H9 (cell line): ENCODE measurements at regions not wholly inside any gene's neighbourhood (a gene's known extent, or its start where the extent isn't known, plus 50 kb on each side); places are given as distances from the start of the nearest gene placed in this dataset.

ENCODE experiments used
- DNase-seq: peaks from one replicate; pipeline ENCODE4 v3.0.0-alpha.2; 2017
- H2AFZ ChIP-seq: one replicate; pipeline ENCODE4 v1.6.1; 2013; ENCODE audit warnings: mild to moderate bottlenecking, low read length, control low read depth, moderate library complexity
- H2AK5ac ChIP-seq: 2 replicates; pipeline ENCODE4 v1.6.1; 2013; ENCODE audit warnings: low read length, control low read depth, mixed read lengths; ENCODE audit not compliant: insufficient read length
- H2BK120ac ChIP-seq: one replicate; pipeline ENCODE4 v1.6.1; 2013; ENCODE audit warnings: low read depth, mild to moderate bottlenecking, low read length, control low read depth, inconsistent platforms; ENCODE audit not compliant: poor library complexity, severe bottlenecking
- H2BK12ac ChIP-seq: 2 replicates; pipeline ENCODE4 v1.6.1; 2013; ENCODE audit warnings: low read length, control low read depth, mixed read lengths, low read depth; ENCODE audit not compliant: insufficient read length
- H2BK15ac ChIP-seq: 2 replicates; pipeline ENCODE4 v1.6.1; 2013; ENCODE audit warnings: low read depth, low read length, control low read depth
- H2BK20ac ChIP-seq: one replicate; pipeline ENCODE4 v1.6.1; 2013; ENCODE audit warnings: low read depth, mild to moderate bottlenecking, low read length, control low read depth, inconsistent platforms; ENCODE audit not compliant: poor library complexity, severe bottlenecking
- H2BK5ac ChIP-seq: 2 replicates; pipeline ENCODE4 v1.6.1; 2013; ENCODE audit warnings: low read length, control low read depth, mixed read lengths; ENCODE audit not compliant: insufficient read length
- H3K14ac ChIP-seq: 2 replicates; pipeline ENCODE4 v1.6.1; 2013; ENCODE audit warnings: low read length, control low read depth; ENCODE audit not compliant: insufficient read depth
- H3K18ac ChIP-seq: 2 replicates; pipeline ENCODE4 v1.6.1; 2013; ENCODE audit warnings: low read depth, mild to moderate bottlenecking, mixed read lengths, low read length, control low read depth; ENCODE audit not compliant: insufficient read length
- H3K23ac ChIP-seq: 2 replicates; pipeline ENCODE4 v1.6.1; 2013; ENCODE audit warnings: low read length, control low read depth, mixed read lengths, low read depth; ENCODE audit not compliant: insufficient read length
- H3K23me2 ChIP-seq: 2 replicates; pipeline ENCODE4 v1.6.1; 2013; ENCODE audit warnings: low read depth, mild to moderate bottlenecking, mixed read lengths, low read length, control low read depth; ENCODE audit not compliant: insufficient read length, poor library complexity, severe bottlenecking
- H3K27ac ChIP-seq: 2 replicates; pipeline ENCODE4 v1.5.1; 2013; ENCODE audit warnings: low read length, control low read depth, mixed read lengths, low read depth; ENCODE audit not compliant: insufficient read length
- H3K27me3 ChIP-seq: 2 replicates; pipeline ENCODE4 v1.6.1; 2013; ENCODE audit warnings: low read length, control low read depth, inconsistent platforms; ENCODE audit not compliant: insufficient read depth
- H3K4ac ChIP-seq: 2 replicates; pipeline ENCODE4 v1.6.1; 2013; ENCODE audit warnings: low read depth, mild to moderate bottlenecking, control low read depth, inconsistent platforms, low read length, moderate library complexity
- H3K4me1 ChIP-seq: 2 replicates; pipeline ENCODE4 v1.6.1; 2013; ENCODE audit warnings: low read length, control low read depth, inconsistent platforms; ENCODE audit not compliant: insufficient read depth
- H3K4me2 ChIP-seq: 2 replicates; pipeline ENCODE4 v1.6.1; 2013; ENCODE audit warnings: low read length, control low read depth, mixed read lengths; ENCODE audit not compliant: insufficient read length, insufficient read depth
- H3K56ac ChIP-seq: 2 replicates; pipeline ENCODE4 v1.6.1; 2013; ENCODE audit warnings: low read depth, mild to moderate bottlenecking, mixed read lengths, low read length, control low read depth; ENCODE audit not compliant: insufficient read length
- H3K79me1 ChIP-seq: 2 replicates; pipeline ENCODE4 v1.6.1; 2013; ENCODE audit warnings: low read depth, mild to moderate bottlenecking, moderate library complexity, low read length, control low read depth, inconsistent platforms; ENCODE audit not compliant: insufficient read depth, poor library complexity, severe bottlenecking
- H3K79me2 ChIP-seq: 2 replicates; pipeline ENCODE4 v1.6.1; 2013; ENCODE audit warnings: low read length, control low read depth, inconsistent platforms; ENCODE audit not compliant: insufficient read depth
- H3K9ac ChIP-seq: 2 replicates; pipeline ENCODE4 v1.6.1; 2013; ENCODE audit warnings: low read length, control low read depth, mixed read lengths; ENCODE audit not compliant: insufficient read length; ENCODE audit errors: extremely low read depth
- H3K9me3 ChIP-seq: one replicate; pipeline ENCODE4 v1.6.1; 2013; ENCODE audit warnings: low read depth, low read length, inconsistent platforms; ENCODE audit not compliant: control insufficient read depth
- H3T11ph ChIP-seq: one replicate; pipeline ENCODE4 v1.6.1; 2013; ENCODE audit warnings: mild to moderate bottlenecking, low read length, control low read depth, inconsistent platforms
- H4K20me1 ChIP-seq: one replicate; pipeline ENCODE4 v1.6.1; 2013; ENCODE audit not compliant: control insufficient read depth, insufficient read length, insufficient read depth
- H4K5ac ChIP-seq: 2 replicates; pipeline ENCODE4 v1.6.1; 2013; ENCODE audit warnings: low read depth, mild to moderate bottlenecking, mixed read lengths, low read length, control low read depth; ENCODE audit not compliant: insufficient read length
- H4K8ac ChIP-seq: replicated peaks from 2 replicates; pipeline ENCODE4 v1.6.1; 2013; ENCODE audit warnings: low read length, control low read depth, mixed read lengths, low read depth; ENCODE audit not compliant: insufficient read length
- H4K91ac ChIP-seq: 2 replicates; pipeline ENCODE4 v1.6.1; 2013; ENCODE audit warnings: low read depth, mild to moderate bottlenecking, moderate library complexity, mixed read lengths, low read length, control low read depth; ENCODE audit not compliant: insufficient read length
- H3K27ac Mint-ChIP-seq, 3 experiments: 2 replicates in 2 of 3; 3 replicates in 1 of 3; pipeline ENCODE4 v1.8.0; 2020 to 2021; ENCODE audit warnings: mixed read lengths in 3 of 3, mild to moderate bottlenecking in 1 of 3, moderate library complexity in 1 of 3
- H3K27me3 Mint-ChIP-seq: 2 replicates; pipeline ENCODE4 v1.8.0; 2021; ENCODE audit warnings: low read depth, mild to moderate bottlenecking, moderate library complexity, mixed read lengths
- H3K36me3 Mint-ChIP-seq, 3 experiments: 2 replicates in 2 of 3; 3 replicates in 1 of 3; pipeline ENCODE4 v1.8.0; 2020 to 2021; ENCODE audit warnings: low read depth in 3 of 3, mixed read lengths in 3 of 3; ENCODE audit not compliant: insufficient read depth in 1 of 3
- H3K4me1 Mint-ChIP-seq, 2 experiments: 2 replicates each; pipeline ENCODE4 v1.8.0; 2020; ENCODE audit warnings: mixed read lengths in 2 of 2
- H3K4me3 Mint-ChIP-seq, 2 experiments: 2 replicates in 1 of 2; 3 replicates in 1 of 2; pipeline ENCODE4 v1.8.0; 2020 to 2021; ENCODE audit warnings: mild to moderate bottlenecking in 2 of 2, mixed read lengths in 2 of 2, moderate library complexity in 1 of 2
- H3K9me3 Mint-ChIP-seq, 2 experiments: 2 replicates in 1 of 2; 3 replicates in 1 of 2; pipeline ENCODE4 v1.8.0; 2020; ENCODE audit warnings: mild to moderate bottlenecking in 2 of 2, mixed read lengths in 2 of 2, moderate library complexity in 1 of 2
- CTCF ChIP-seq: fragments of 200-600 bp; sonication (generic); conservative IDR thresholded peaks from 3 replicates; pipeline ENCODE4 v1.8.0; 2021; ENCODE audit warnings: antibody characterized with exemption, mild to moderate bottlenecking
- WGBS: extraction: QIAGEN DNeasy Blood & Tissue Kit; methylation state at CpG from one replicate; pipeline ENCODE4 v1.1.7; 2013; ENCODE audit warnings: missing lambda C conversion rate, low lambda C conversion rate, mixed read lengths; ENCODE audit not compliant: insufficient read length; ENCODE audit errors: extremely low coverage; 5-methylcytosine and 5-hydroxymethylcytosine counted together

- H3K4me2 ChIP-seq: no peak overlapping the region
- no peak overlapping the region for H3K23ac ChIP-seq
- H4K5ac ChIP-seq: no peak overlapping the region
- no peak overlapping the region for H4K8ac ChIP-seq
- no peak overlapping the region for H2BK12ac ChIP-seq
- no peaks in the 10 kb centered on the region for H3K79me1 ChIP-seq
- no peaks in the 10 kb centered on the region; the same call in 1 of the 2 replicates for H3K27me3 ChIP-seq
- no peak overlapping the region for H3K4me3 Mint-ChIP-seq
- no CpG with 5 or more reads among the region's 6 CpGs for WGBS
- H3K79me2 ChIP-seq: no peaks in the 10 kb centered on the region
- H2AK5ac ChIP-seq: no peak overlapping the region
- no peaks in the 10 kb centered on the region for H3K4me1 ChIP-seq
- H3K4me1 Mint-ChIP-seq: peaks cover 4 to 5% of the 10 kb centered on the region in 2 experiments
- peaks cover 0 to 3% (median 0%) of the 10 kb centered on the region in 3 experiments; a peak in 1 of 7 replicates for H3K36me3 Mint-ChIP-seq
- no peak overlapping the region for H3K9ac ChIP-seq
- H4K20me1 ChIP-seq: no peaks in the 10 kb centered on the region
- H2BK20ac ChIP-seq: no peak overlapping the region
- H3K27ac ChIP-seq: no peak overlapping the region
- DNase-seq: no peak
- H3T11ph ChIP-seq: no peak overlapping the region
- no peak overlapping the region for H4K91ac ChIP-seq
- H3K18ac ChIP-seq: no peak overlapping the region
- no peak overlapping the region for H2BK120ac ChIP-seq
- peaks cover 28% of the 10 kb centered on the region for H3K27me3 Mint-ChIP-seq
- no peaks in the 10 kb centered on the region for H3K23me2 ChIP-seq
- H3K27ac Mint-ChIP-seq: no peak overlapping the region
- H2AFZ ChIP-seq: no peak overlapping the region
- no peak overlapping the region for H3K56ac ChIP-seq
- H3K9me3 Mint-ChIP-seq: peaks cover 0 to 3% of the 10 kb centered on the region in 2 experiments; a peak in 3 of 5 replicates
- H3K14ac ChIP-seq: no peak overlapping the region
- no peak overlapping the region for H2BK15ac ChIP-seq
- no peaks in the 10 kb centered on the region for H3K9me3 ChIP-seq
- no peak overlapping the region for H3K4ac ChIP-seq
- H2BK5ac ChIP-seq: no peak overlapping the region
- TF ChIP-seq CTCF: no peak
Measured at GRCh38 chr11:116545912-116546311, 226.9 kb downstream of the BUD13 start.
